HCEC 1CT (cell line): ENCODE measurements at regions not wholly inside any gene's neighbourhood (a gene's known extent, or its start where the extent isn't known, plus 50 kb on each side); places are given as distances from the start of the nearest gene placed in this dataset.

Source experiments
- DNase-seq: peaks from one replicate; pipeline ENCODE4 v3.0.0-alpha.2; 2017

DNA sequence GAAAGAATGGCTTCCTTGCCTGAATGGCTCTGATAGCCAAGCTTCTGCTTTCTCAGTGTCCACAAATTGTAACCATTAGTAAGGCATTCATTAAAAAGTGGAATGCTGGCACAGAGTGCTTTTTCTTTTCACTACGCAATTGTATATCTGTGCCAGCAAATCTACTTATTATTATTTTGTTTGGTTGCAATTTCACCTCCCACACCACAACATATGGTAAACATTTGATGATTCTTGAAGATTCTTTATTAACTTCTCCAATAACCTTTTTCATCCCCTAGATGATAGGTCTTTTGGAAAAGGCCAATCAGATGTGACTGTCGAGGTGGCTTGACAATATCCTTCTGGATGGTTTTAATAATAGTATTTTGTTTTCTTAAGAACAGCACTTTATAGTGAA lies 234.1 kb downstream of the TMEM38B start:
- DNase-seq = no peak

GRCh38 chr9:105930011-105930627 lies 235.8 kb downstream of the TMEM38B start:
- DNase-seq = no peak

DNA sequence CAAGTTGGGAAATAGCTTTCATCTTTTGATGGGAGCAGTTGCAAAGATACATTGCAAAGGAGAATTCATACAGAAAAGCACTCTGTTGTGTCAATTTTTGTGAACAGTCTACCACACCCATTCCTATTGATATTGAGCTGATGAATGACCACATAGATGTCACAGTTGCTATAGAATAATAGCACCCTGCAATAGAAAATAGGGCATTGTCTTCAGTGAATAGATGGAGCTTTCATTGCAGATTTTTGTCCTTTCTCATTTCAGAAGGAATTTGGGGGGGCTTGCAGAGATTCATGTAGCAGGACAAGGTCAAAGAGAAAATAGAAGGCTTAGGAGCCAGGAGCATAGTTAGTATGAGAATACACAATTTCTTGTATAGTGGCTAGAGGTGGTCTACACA lies 237.9 kb downstream of the TMEM38B start:
- DNase-seq = no peak

GRCh38 chr9:105950448-105950847 lies 256.1 kb downstream of the TMEM38B start:
- DNase-seq = no peak

GRCh38 chr9:105950894-105951293 lies 256.6 kb downstream of the TMEM38B start:
- no peak for DNase-seq

- no peak for DNase-seq
Measured at GRCh38 chr9:105954517-105954916, 260.2 kb downstream of the TMEM38B start.

GRCh38 chr9:105957830-105958229 lies 263.5 kb downstream of the TMEM38B start:
- no peak for DNase-seq

- no peak for DNase-seq
Measured at GRCh38 chr9:105958587-105958986, 264.2 kb downstream of the TMEM38B start.

- no peak for DNase-seq
Measured at GRCh38 chr9:105959531-105959930, 265.2 kb downstream of the TMEM38B start.

- no peak for DNase-seq
Measured at GRCh38 chr9:105963343-105964099, 269.2 kb downstream of the TMEM38B start.

DNA sequence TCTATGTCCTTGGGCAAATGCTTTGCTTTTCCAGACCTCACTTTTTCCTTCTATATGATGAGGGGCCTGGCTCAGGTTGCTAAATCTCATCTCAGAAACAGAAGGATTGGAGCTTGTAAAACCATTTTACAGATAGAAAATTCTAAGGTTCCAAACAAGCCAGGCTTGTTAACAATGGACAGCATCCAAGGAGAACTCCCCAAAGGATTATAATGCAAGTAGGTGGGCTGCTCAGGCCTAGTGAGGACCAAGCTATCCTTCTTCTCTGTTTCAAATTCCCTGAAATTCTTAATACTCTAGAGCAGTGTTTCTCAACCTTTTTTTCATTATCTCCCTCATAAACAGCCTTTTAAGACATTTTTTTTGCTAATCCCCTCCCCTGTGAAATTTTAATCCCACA lies 269.8 kb downstream of the TMEM38B start:
- no peak for DNase-seq

DNA sequence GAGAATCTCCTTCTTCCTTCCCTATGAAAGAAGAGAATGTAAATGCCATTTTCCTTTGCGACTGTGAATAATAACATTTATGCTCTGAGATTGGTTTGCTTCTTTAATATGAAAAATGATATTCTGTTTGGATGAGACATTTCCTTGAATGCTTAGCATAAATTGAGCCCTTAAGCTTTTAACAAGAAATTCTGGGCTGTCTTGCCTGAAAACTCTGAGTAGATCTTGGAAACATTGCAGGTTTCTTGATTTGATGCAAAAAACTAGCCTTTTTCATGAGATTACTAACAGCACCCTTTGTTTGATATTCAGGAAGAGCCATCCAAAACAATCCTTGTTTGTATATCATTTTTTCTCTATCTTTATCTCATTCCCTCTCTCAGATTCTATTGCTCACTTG lies 272.5 kb downstream of the TMEM38B start:
- no peak for DNase-seq

- no peak for DNase-seq
Measured at GRCh38 chr9:105967248-105967647, 272.9 kb downstream of the TMEM38B start.

DNA sequence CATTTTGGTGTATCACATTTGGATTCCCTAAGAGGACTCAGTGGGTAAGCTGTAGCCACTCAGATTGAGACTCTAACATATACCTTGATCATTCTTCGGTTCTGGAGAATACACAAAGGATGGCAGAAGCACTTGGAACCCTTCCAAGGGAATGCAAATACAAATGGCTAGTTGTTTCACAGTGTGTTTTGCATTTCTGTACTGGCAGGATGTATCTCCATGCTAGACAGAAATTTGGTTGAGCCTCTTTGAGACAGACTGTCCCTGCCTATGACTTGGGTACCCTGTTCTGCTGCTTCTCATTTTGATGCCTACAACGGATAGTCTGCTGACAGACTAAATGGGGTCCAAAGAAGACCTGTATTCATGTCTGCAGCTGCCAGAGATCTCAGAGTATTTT lies 273.5 kb downstream of the TMEM38B start:
- no peak for DNase-seq

DNA sequence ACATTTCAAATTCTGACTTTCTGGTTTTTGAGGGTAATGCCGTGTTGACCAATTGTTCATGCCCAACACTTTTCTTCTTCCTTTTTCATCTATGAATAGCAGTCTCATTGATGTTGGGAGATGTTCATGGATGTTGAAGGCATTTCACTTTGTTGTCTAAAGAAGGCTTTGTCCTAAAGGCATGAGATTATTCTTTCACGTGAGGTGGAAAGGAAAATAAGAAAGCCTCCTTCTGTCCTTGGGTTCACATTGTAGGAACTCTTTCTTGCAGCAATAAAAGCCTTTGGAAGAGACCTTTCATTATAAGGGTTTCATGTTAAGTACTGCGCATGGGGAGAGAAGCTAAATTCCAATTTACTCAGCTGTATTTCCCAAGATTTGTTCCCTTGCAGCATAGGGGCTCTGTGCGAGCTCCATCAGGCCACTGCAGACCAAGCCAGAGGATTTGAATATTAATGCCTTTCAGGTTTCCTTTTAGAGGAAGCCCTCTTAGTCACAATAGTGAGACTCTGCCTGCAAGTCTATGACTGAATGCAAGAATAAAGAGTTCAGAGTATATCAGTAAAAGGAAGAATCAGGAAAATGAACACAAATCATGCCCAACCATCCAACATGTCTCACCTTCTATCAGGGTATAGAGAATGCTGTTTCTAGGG lies 274.6 kb downstream of the TMEM38B start:
- no peak for DNase-seq

DNA sequence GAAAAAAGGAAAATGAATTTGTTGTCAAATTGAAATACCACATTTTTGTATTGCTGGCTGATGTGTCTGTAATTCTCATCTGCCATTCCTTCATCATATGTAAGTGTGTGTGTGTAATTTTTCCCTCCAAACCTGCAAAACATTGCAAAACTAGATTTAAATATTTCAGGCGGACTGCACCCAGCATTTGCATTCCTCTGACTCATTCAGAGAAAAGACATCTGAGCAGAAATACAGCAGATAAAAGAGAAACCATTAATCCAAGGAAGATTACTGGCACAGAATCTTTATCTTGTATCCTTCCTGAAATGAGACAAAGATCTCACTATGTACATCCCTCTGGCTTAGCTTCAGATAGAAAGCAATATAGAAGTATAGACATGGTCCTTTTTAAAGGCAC lies 275.3 kb downstream of the TMEM38B start:
- DNase-seq = no peak

- no peak for DNase-seq
Measured at GRCh38 chr9:105971986-105972385, 277.6 kb downstream of the TMEM38B start.

DNA sequence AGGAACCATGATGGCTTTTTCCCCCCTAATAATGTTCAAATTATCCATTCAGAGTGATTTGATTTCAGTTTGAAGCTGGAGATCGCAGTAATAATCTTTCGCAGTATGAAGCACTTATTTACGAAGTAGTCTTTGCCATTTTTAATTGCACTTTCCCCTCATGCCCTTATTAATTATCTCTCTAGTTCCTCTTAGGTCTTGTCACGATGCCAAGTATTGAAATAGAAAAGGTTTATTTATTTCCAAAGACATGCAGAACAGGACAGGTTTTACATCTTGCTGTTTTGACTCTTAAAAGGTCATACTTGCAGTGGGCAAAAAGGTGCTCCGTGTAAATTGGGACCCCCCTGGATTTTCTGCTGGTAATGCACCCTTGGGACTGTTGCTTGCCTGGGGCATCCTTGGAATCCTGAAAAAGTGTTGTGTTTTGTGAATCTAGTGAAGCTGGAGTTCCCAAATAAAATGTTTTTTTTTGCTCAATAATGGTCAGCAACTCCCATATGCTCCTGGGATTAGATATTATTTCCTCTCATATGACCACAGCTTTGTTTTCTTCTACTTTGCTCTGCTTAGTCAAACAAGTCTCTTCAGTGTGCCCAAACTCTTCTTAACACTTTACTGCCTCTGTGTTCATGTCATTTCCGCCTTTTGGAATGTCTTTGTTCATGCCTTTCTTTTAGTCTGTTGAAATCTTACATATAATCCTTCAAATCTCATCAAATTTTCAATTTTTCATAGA lies 278.3 kb downstream of the TMEM38B start:
- no peak for DNase-seq

DNA sequence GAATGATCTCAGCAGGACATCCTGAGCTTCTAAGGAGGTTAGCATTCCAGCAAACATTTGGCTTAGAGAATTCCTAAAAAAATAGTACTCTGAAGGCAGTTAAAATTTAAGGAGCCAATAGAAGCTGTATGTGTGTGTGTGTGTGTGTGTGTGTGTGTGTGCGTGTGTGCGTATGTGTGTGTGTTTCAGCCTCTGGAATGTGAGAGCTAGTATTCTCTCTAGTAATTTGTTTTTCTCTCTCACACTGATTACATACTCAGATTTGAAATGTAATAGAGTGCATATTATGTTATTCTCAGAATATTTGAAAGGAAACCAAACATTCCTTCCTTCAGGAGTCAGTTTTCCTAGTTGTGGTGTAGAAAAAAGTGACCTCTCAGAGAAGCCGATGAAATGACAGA lies 279.6 kb downstream of the TMEM38B start:
- DNase-seq = no peak

DNA sequence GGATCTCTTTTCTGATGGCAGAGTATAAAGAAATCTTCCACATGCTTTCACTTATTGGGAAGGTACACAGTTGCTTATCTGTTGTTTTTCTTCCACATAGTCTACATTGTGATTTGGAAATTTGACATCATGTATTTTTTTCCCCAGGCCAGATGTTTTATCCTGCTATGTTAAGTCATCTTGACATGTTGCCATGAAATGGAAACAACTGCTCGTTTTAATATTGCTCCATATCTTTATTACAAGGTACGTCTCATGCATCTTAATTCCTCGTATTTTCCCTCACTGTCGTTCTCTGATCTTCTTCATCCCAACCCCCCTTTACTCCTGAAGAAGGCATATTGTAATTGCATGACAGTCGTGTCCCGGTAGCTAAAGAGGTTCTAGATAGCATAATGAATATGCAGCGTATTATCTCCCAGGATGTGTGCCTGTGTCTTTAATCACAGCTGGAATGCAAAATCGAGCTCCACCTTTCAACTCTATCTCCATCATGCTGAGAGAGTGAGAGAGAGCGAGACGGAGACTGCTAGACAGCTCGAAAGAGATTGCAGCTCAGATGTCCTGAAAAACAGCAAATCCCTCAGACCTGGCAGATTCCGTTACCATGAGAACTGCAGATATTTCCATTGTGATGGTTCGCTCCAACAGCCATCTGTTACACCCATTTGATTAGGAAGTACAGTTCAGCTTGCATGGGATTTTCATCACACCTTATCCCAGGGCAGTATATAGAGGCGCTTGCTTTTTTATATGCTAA lies 281.7 kb downstream of the TMEM38B start:
- DNase-seq = no peak

GRCh38 chr9:105978336-105978735 lies 284.0 kb downstream of the TMEM38B start:
- DNase-seq = no peak

DNA sequence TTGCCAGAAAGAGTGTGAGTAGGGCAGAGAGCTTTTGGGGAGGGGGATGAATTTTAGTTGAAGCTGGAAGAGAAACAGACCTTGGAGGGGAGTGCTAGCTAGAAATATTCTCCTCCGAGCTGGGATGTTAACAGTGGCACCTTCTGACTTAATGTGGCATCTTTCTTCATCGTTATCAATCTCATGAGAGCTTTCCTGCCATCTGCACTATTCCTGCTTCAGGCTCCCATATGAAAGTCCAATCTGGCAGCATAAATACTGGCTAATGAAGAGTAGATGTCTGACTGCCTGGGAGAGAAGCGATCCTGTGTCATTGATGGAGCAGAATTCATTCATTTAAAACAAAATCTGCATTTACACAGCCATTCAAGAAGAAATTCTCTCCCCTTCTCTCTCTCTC lies 284.5 kb downstream of the TMEM38B start:
- no peak for DNase-seq

DNA sequence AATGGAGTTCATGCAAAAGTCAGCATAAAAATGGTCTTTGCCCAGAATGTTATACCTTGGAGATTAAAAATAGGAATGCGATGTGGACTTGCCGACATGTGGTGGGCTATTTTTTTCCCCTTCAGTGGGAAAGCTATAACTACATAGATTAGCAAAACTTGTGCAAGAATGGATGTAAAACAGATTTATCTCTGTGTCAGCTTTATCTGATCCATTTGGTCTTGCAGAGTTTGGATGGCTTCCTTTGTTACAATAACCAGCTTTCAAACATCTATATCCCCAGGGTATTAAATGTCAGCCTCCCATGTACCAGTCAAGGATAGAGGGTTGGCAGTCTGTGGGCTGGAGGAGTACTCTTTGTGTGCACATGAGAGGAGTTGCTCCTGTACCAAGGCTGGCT lies 284.9 kb downstream of the TMEM38B start:
- DNase-seq = no peak
